A549 (cell line): ENCODE measurements at regions not wholly inside any gene's neighbourhood (a gene's known extent, or its start where the extent isn't known, plus 50 kb on each side); places are given as distances from the start of the nearest gene placed in this dataset.

Experiments
- ATAC-seq, 2 experiments: fragments of 200-7000 bp in 1 of 2; fragments of >200 bp in 1 of 2; cut with Nextera tagmentation in 1 of 2; cut with Tn5 transposase in 1 of 2; 3 replicates each; pipeline versions ENCODE4 v1.8.0 to v1.9.1; 2018 to 2020; ENCODE audit warnings: mild to moderate bottlenecking in 1 of 2, moderate library complexity in 1 of 2
- CTCF ChIA-PET: fragments of 300-600 bp; sonication (Branson Sonifier 250); formaldehyde crosslinking; extraction: SDS; loops from one replicate; lab custom pipeline; 2021; ENCODE audit warnings: antibody characterized with exemption, inconsistent platforms; lab: Yijun Ruan, JAX
- POLR2A ChIA-PET: fragments of 350-600 bp; formaldehyde crosslinking; extraction: SDS; loops from one replicate; lab custom pipeline; 2021; ENCODE audit warnings: antibody characterized with exemption, inconsistent platforms; lab: Yijun Ruan, JAX
- DNase-seq, 2 experiments: peaks; one replicate each; pipeline versions ENCODE4 v3.0.0 to v3.0.0-alpha.2; 2011 to 2016; ENCODE audit warnings: low read depth in 1 of 2, low spot score in 1 of 2
- FAIRE-seq: peaks from 2 replicates; lab custom pipeline; 2011; peaks lifted over from hg19 to GRCh38; lab: Jason Lieb, UNC
- H3K27ac ChIP-seq, 2 experiments: fragments of >200 bp; sonication (Bioruptor Twin); formaldehyde crosslinking; 3 replicates each; pipeline ENCODE4 v1.5.1; 2016 to 2017
- H3K4me1 ChIP-seq: fragments of >200 bp; sonication (Bioruptor Twin); formaldehyde crosslinking; 3 replicates; pipeline ENCODE4 v1.6.1; 2016
- H3K4me2 ChIP-seq: fragments of >200 bp; sonication (Bioruptor Twin); formaldehyde crosslinking; 3 replicates; pipeline ENCODE4 v1.6.1; 2016
- H3K4me3 ChIP-seq: fragments of >200 bp; sonication (Bioruptor Twin); formaldehyde crosslinking; 3 replicates; pipeline ENCODE4 v1.5.1; 2016
- H3K9me3 ChIP-seq: fragments of >200 bp; sonication (Bioruptor Twin); formaldehyde crosslinking; 3 replicates; pipeline ENCODE4 v1.6.1; 2016
- CHD2 ChIP-seq: fragments of 150-350 bp; IDR thresholded peaks from 2 replicates; pipeline ENCODE4 v1.6.1; 2014; ENCODE audit warnings: low read length; ENCODE audit not compliant: partially characterized antibody
- EHMT2 ChIP-seq: fragments of 200-600 bp; sonication (generic); IDR thresholded peaks from 2 replicates; pipeline ENCODE4 v1.6.1; 2016; ENCODE audit warnings: antibody characterized with exemption, low read depth, mild to moderate bottlenecking, moderate library complexity
- ELK1 ChIP-seq: fragments of 150-350 bp; IDR thresholded peaks from 2 replicates; pipeline ENCODE4 v1.6.1; 2014; ENCODE audit warnings: low read depth, mild to moderate bottlenecking, low read length
- FOSB ChIP-seq: fragments of 250-450 bp; sonication (Bioruptor Pico); IDR thresholded peaks from 2 replicates; pipeline ENCODE4 v1.5.0; 2020; ENCODE audit warnings: mild to moderate bottlenecking, moderate library complexity
- FOSL2 ChIP-seq, 2 experiments: fragments of 450-650 bp in 1 of 2; fragments of >200 bp in 1 of 2; sonication (Bioruptor Twin) in 1 of 2; formaldehyde crosslinking; IDR thresholded peaks; 2 replicates each; pipeline versions ENCODE4 v1.5.0 to v1.6.1; 2016 to 2020; ENCODE audit warnings: mild to moderate bottlenecking in 1 of 2, moderate library complexity in 1 of 2
- FOXS1 ChIP-seq: fragments of 250-450 bp; sonication (Bioruptor Pico); IDR thresholded peaks from 2 replicates; pipeline ENCODE4 v1.5.0; 2020; ENCODE audit warnings: mild to moderate bottlenecking, moderate library complexity
- GATA3 ChIP-seq: IDR thresholded peaks from 2 replicates; pipeline ENCODE4 v1.6.1; 2012; ENCODE audit warnings: borderline replicate concordance
- HES2 ChIP-seq: fragments of >200 bp; sonication (Bioruptor Twin); formaldehyde crosslinking; IDR thresholded peaks from 2 replicates; pipeline ENCODE4 v1.6.1; 2016
- HEYL ChIP-seq: fragments of 250-450 bp; sonication (Bioruptor Pico); IDR thresholded peaks from 2 replicates; pipeline ENCODE4 v1.8.0; 2021; ENCODE audit warnings: mild to moderate bottlenecking, moderate library complexity
- HOXA7 ChIP-seq: fragments of 250-450 bp; sonication (Bioruptor Pico); IDR thresholded peaks from 2 replicates; pipeline ENCODE4 v1.5.0; 2020; ENCODE audit warnings: mild to moderate bottlenecking, moderate library complexity
- HOXB13 ChIP-seq: fragments of 250-450 bp; sonication (Bioruptor Pico); IDR thresholded peaks from 2 replicates; pipeline ENCODE4 v1.5.0; 2020; ENCODE audit warnings: low read depth, mild to moderate bottlenecking, moderate library complexity
- MAFK ChIP-seq: fragments of 450-650 bp; IDR thresholded peaks from 2 replicates; pipeline ENCODE4 v1.6.1; 2014; ENCODE audit not compliant: partially characterized antibody
- MAX ChIP-seq: IDR thresholded peaks from 2 replicates; pipeline ENCODE4 v1.6.1; 2012
- NFE2L2 ChIP-seq: fragments of 150-350 bp; conservative IDR thresholded peaks from 2 replicates; pipeline ENCODE4 v1.6.1; 2014; ENCODE audit warnings: low read length
- NR3C1 ChIP-seq: fragments of >200 bp; sonication (Bioruptor Twin); formaldehyde crosslinking; IDR thresholded peaks from 3 replicates; pipeline ENCODE4 v1.6.1; 2017
- POLR2A ChIP-seq: IDR thresholded peaks from 2 replicates; pipeline ENCODE4 v1.6.1; 2012; ENCODE audit warnings: mild to moderate bottlenecking, low read length
- RARB ChIP-seq: fragments of 250-450 bp; sonication (Bioruptor Pico); IDR thresholded peaks from 2 replicates; pipeline ENCODE4 v1.8.0; 2021; ENCODE audit warnings: mild to moderate bottlenecking, moderate library complexity
- REST ChIP-seq: fragments of 200-600 bp; sonication (generic); IDR thresholded peaks from 2 replicates; pipeline ENCODE4 v1.6.1; 2016; ENCODE audit warnings: antibody characterized with exemption, mild to moderate bottlenecking, moderate library complexity
- RFX5 ChIP-seq: fragments of 450-650 bp; IDR thresholded peaks from 2 replicates; pipeline ENCODE4 v1.7.1; 2014; ENCODE audit warnings: antibody characterized with exemption, mild to moderate bottlenecking, moderate library complexity
- RNF2 ChIP-seq: fragments of 200-600 bp; sonication (generic); IDR thresholded peaks from 2 replicates; pipeline ENCODE4 v1.6.1; 2016; ENCODE audit warnings: low read depth, mild to moderate bottlenecking, antibody characterized with exemption, moderate library complexity, borderline replicate concordance
- SREBF2 ChIP-seq: fragments of 450-650 bp; IDR thresholded peaks from 2 replicates; pipeline ENCODE4 v1.6.1; 2014; ENCODE audit warnings: mild to moderate bottlenecking, moderate library complexity
- USF2 ChIP-seq: fragments of 450-650 bp; IDR thresholded peaks from 2 replicates; pipeline ENCODE4 v1.6.1; 2014; ENCODE audit warnings: antibody characterized with exemption
- ZNF302 ChIP-seq: fragments of 250-450 bp; sonication (Bioruptor Pico); IDR thresholded peaks from 2 replicates; pipeline ENCODE4 v1.9.0; 2021; ENCODE audit warnings: inconsistent platforms, mild to moderate bottlenecking, moderate library complexity
- ZSCAN20 ChIP-seq: fragments of 250-450 bp; sonication (Bioruptor Pico); IDR thresholded peaks from 2 replicates; pipeline ENCODE4 v1.8.0; 2022; ENCODE audit warnings: mild to moderate bottlenecking, moderate library complexity
- WGBS: methylation state at CpG from one replicate; pipeline ENCODE4 v1.1.6; 2017; ENCODE audit errors: missing lambda C conversion rate; 5-methylcytosine and 5-hydroxymethylcytosine counted together

GRCh38 chr7:35319606-35320005 is 65.7 kb upstream of the TBX20 start:
- H3K9me3 ChIP-seq = peaks cover 6% of the 10 kb centered on the region; the same call in 1 of the 3 replicates
- TF ChIP-seq ZNF302 (CRISPR knock-in tag) (no peak), ELK1 (no peak), RARB (CRISPR knock-in tag) (no peak), ZSCAN20 (CRISPR knock-in tag) (no peak), MAX (no peak), USF2 (no peak), HOXB13 (CRISPR knock-in tag) (no peak), POLR2A (no peak), NFE2L2 (no peak), HES2 (no peak), FOSB (no peak), RNF2 (no peak), SREBF2 (no peak), CHD2 (no peak)
- DNase-seq = no peak
- CTCF ChIA-PET = interaction anchor here (0.8 to 1.6 kb wide), 3 partner anchors 17 to 723 kb away, joined by 3 to 4 read pairs (median 3); no protein-coding TSS in a partner anchor
- no peak overlapping the region for H3K4me2 ChIP-seq
- no peak overlapping the region for H3K27ac ChIP-seq
- no peaks in the 10 kb centered on the region for H3K4me1 ChIP-seq
- no peak for FAIRE-seq
- 13% methylated on average over 4 of the region's 4 CpGs for WGBS
- no peak for ATAC-seq
- H3K4me3 ChIP-seq = no peak overlapping the region
- POLR2A ChIA-PET = no interaction called here

GRCh38 chr7:35316549-35316948 is 62.6 kb upstream of the TBX20 start:
- FAIRE-seq (no peak), DNase-seq (no peak), ATAC-seq (no peak)
- 5% methylated on average over 1 of the region's 1 CpG for WGBS
- TF ChIP-seq RNF2 (no peak), MAFK (no peak), NR3C1 (no peak), EHMT2 (no peak), HEYL (CRISPR knock-in tag) (no peak)
- ChIA-PET POLR2A (no interaction called here), CTCF (no interaction called here)
- Histone ChIP-seq H3K27ac (no peak overlapping the region), H3K9me3 (no peaks in the 10 kb centered on the region), H3K4me3 (no peak overlapping the region), H3K4me2 (no peak overlapping the region), H3K4me1 (no peaks in the 10 kb centered on the region)

- Histone ChIP-seq H3K4me2 (no peak overlapping the region), H3K4me3 (no peak overlapping the region), H3K4me1 (no peaks in the 10 kb centered on the region), H3K9me3 (no peaks in the 10 kb centered on the region), H3K27ac (no peak overlapping the region)
- ATAC-seq = no peak
- TF ChIP-seq RFX5 (no peak), FOSL2 (IDR thresholded peaks at IDR 0.05) (no peak), FOSL2 (CRISPR knock-in tag; IDR thresholded peaks at IDR 0.05) (no peak), SREBF2 (no peak), REST (no peak), CHD2 (no peak), FOXS1 (CRISPR knock-in tag) (no peak), HOXA7 (CRISPR knock-in tag) (no peak), GATA3 (no peak), USF2 (no peak)
- no peak for DNase-seq
- ChIA-PET CTCF (no interaction called here), POLR2A (no interaction called here)
- no peak for FAIRE-seq
- WGBS = 21% methylated on average over 2 of the region's 2 CpGs
These were observed 61.6 kb upstream of the TBX20 start for GRCh38 chr7:35315517-35315916.
